Retinal pigment epithelial cell (primary cell): ENCODE measurements at regions not wholly inside any gene's neighbourhood (a gene's known extent, or its start where the extent isn't known, plus 50 kb on each side); places are given as distances from the start of the nearest gene placed in this dataset.

Experiments used
- DNase-seq: peaks from one replicate; pipeline ENCODE4 v3.0.0-alpha.2; 2010; ENCODE audit warnings: low read depth
- H3K4me3 ChIP-seq: 2 replicates; pipeline ENCODE4 v1.5.1; 2011; ENCODE audit warnings: mild to moderate bottlenecking, low read length, control low read depth, moderate library complexity
- TF ChIP-seq, protein P1 (sequence below): conservative IDR thresholded peaks from 2 replicates; pipeline ENCODE4 v1.5.1; 2011; ENCODE audit warnings: low read depth, low read length, control low read depth, inconsistent platforms

DNA sequence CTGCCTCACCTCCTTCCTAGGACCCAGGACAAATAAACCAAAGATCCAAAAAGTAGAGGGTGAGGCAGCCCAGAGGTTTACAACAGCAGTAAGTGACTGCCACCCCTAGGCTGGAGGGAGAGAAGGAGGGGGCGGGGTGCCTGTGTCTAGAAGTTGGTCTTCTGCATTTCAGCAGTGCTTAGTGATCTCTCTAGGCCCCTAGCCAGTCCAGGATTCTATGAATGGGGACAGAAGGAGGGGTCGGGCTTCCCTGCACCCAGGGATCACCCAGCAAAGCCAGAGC is 62.8 kb upstream of the KDM7A start:
- TF ChIP-seq, protein P1, sequence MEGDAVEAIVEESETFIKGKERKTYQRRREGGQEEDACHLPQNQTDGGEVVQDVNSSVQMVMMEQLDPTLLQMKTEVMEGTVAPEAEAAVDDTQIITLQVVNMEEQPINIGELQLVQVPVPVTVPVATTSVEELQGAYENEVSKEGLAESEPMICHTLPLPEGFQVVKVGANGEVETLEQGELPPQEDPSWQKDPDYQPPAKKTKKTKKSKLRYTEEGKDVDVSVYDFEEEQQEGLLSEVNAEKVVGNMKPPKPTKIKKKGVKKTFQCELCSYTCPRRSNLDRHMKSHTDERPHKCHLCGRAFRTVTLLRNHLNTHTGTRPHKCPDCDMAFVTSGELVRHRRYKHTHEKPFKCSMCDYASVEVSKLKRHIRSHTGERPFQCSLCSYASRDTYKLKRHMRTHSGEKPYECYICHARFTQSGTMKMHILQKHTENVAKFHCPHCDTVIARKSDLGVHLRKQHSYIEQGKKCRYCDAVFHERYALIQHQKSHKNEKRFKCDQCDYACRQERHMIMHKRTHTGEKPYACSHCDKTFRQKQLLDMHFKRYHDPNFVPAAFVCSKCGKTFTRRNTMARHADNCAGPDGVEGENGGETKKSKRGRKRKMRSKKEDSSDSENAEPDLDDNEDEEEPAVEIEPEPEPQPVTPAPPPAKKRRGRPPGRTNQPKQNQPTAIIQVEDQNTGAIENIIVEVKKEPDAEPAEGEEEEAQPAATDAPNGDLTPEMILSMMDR: no peak
- DNase-seq: no peak
- H3K4me3 ChIP-seq: no peak overlapping the region

DNA sequence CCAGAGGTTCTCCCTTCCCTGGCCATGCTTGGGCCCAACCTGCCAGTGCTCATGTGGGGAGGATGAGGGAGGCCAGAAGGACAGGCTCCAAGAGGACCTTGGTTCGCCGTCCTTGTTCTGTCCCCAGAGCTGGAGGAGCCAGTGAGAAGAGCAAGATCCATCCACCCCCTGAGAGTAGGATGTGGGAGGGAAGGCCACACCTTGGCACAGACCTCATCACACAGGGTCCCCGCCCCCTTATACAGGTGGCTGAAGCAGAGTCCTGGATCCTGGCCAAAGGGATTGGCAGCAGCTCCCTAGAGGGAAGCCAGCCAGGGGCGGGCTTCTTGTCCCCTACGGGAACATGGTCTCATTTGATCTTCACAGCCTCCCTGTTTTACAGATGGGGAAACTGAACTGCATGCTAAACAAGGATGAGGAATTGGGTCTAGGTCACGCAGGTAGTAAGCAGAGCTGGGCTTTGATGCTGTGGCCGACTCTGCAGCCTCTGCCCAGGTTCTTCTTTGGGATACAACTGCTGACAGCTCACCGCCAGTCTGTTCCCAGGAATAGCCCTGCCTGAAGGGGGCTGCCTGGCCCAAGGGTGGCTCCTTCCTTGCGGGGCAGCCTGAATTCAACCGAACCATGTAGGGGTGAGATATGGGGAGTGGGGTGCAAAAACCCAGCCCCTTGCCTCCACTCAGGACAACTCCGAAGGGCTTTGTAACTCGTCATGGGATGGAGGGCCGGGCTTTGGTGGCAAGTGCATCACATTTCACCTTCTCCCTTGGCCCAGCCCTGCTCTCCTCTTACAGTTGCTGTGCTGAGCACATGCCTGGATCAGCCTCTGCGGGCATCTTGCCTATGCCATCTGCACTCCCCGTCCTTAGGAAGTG is 62.2 kb upstream of the KDM7A start:
- TF ChIP-seq, protein P1: no peak
- no peak for DNase-seq
- H3K4me3 ChIP-seq: no peak overlapping the region

DNA sequence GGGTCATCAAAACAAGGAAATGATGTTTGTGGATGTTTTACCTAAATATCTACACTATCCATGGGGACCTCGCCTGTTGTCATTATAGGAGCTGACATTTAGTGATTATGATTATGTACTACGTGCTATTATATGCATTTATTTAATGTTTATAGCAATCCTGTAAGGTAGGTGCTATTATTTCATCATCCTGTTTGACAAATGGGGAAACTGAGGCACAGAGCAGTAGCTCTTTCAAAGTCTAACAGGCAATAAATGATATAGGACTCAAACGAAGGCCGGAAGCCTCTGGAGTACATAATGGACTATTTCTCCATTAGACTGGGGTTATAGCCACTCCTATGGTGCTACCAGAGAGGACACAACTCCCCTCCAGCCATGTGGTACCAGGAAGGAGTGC is 60.6 kb upstream of the KDM7A start:
- TF ChIP-seq, protein P1: no peak
- no peak for DNase-seq
- H3K4me3 ChIP-seq: no peak overlapping the region

DNA sequence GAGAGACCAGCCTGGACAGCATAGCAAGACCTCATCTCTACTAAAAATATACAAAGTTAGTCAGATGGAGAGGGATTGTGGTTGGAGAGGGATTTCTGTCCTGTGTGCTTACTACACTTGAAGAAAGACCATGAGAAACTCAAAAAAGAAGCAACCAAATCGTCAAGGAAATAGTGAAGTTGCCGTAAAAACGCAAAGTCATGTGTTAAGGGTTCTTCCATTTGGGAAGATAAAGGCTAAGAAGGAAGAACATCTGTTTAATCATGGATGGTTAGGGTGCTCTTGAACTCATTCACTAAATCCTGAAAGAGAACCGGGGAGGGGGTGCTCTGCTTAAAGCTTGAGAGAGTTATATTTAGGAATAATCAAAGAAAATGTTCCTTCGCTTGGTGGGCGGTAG is 59.8 kb upstream of the KDM7A start:
- no peak for DNase-seq
- TF ChIP-seq, protein P1: no peak

DNA sequence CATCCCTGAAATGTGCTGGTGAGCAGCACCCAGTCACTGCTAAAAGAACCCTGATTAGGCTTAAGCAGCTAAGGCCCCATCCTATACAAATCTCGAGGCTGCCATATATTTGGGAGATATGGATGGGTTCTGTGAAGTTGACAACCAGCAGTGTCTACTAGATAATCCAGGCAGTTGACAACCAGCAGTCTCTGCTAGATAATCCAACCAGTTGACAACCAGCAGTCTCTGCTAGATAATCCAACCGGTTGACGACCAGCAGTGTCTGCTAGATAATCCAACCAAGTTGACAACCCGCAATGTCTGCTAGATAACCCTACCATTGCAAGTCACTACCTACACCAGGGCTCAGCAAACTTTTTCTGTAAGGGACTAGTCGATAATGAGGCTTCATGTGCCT is 58.3 kb upstream of the KDM7A start:
- DNase-seq: no peak
- TF ChIP-seq, protein P1: no peak
- no peak overlapping the region for H3K4me3 ChIP-seq

More for the DNA sequence above, 59.8 kb upstream of the KDM7A start:
- no peak overlapping the region for H3K4me3 ChIP-seq

DNA sequence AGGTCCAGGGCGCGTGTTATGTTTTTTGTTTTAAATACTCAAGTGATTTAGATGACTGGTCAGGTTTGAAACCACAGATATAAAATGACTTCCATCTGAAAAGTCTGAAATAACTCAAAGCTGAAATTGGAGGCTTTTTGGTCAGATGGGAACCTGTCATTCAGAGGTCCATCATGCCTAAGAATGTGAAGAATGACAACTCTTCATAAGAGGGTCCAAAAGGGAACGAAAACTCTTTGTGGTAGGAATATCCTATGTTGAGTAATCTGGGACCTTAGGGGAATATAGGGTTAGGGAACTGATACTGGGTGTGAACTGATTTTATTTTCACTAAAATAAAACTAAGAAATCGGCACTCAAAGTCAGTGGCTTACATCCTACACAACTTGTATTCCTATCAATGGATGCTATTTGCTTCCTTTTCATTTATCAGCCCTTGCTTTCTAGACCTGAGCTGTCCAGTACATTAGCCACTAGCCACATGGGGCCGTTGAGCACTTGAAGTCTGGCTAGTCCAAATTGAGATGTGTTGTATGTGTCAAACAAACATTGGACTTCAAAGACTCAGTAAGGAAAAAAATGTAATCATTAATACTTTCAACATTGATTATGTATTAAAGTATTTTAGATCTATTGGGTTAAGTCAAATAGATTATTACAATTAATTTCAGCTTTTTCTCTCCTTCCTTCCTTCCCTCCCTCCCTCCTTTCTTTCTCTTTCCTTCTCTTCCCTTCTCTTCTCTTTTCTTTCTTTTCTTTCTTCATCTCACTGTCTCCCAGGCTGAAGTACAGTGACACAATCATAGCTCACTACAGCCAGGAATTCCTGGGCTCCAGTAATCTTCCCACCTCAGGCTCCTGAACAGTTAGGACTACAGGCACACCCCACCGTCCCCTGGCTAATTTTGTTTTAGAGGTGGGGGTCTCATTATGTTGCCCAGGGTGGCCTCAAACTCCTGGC is 56.5 kb upstream of the KDM7A start:
- no peak for DNase-seq
- TF ChIP-seq, protein P1: no peak
- H3K4me3 ChIP-seq: no peak overlapping the region
